IMR-90 (cell line): ENCODE measurements at regions not wholly inside any gene's neighbourhood (a gene's known extent, or its start where the extent isn't known, plus 50 kb on each side); places are given as distances from the start of the nearest gene placed in this dataset.

ENCODE experiments used
- BHLHE40 ChIP-seq: fragments of 150-350 bp; IDR thresholded peaks from 2 replicates; pipeline ENCODE4 v1.6.1; 2016; ENCODE audit warnings: mild to moderate bottlenecking, low read depth, low read length
- CEBPB ChIP-seq: IDR thresholded peaks from 2 replicates; pipeline ENCODE4 v1.6.1; 2012; ENCODE audit warnings: low read depth, low read length, improper control_type of control experiment
- CTCF ChIP-seq: conservative IDR thresholded peaks from 2 replicates; pipeline ENCODE4 v1.5.1; 2012; ENCODE audit warnings: mild to moderate bottlenecking, low read depth, low read length, improper control_type of control experiment
- POLR2A ChIP-seq: IDR thresholded peaks from 2 replicates; pipeline ENCODE4 v1.6.1; 2012; ENCODE audit warnings: mild to moderate bottlenecking, low read depth, low read length
- RFX5 ChIP-seq: IDR thresholded peaks from 2 replicates; pipeline ENCODE4 v1.8.0; 2012; ENCODE audit warnings: low read depth, mild to moderate bottlenecking, low read length, moderate library complexity
- SMC3 ChIP-seq: fragments of 150-350 bp; IDR thresholded peaks from 2 replicates; pipeline ENCODE4 v1.6.1; 2016; ENCODE audit warnings: low read depth, mild to moderate bottlenecking, antibody characterized with exemption, low read length, moderate library complexity

GRCh38 chr2:83517727-83518368 is 941.2 kb downstream of the SUCLG1 start:
- TF ChIP-seq CTCF (no peak), BHLHE40 (no peak), POLR2A (no peak), SMC3 (no peak), CEBPB (no peak), RFX5 (no peak)
